ENCODE measurements at regions not wholly inside any gene's neighbourhood (a gene's known extent, or its start where the extent isn't known, plus 50 kb on each side); places are given as distances from the start of the nearest gene placed in this dataset.

- no peak for TF ChIP-seq CTCF (IDR thresholded peaks at IDR 0.05; ENCODE audit: borderline replicate concordance, insufficient read depth, low read depth, low read length)
- H3K4me3 ChIP-seq (ENCODE audit: low read depth, low read length): no peak overlapping the region
These were observed 103.9 kb upstream of the FHL2 start for GRCh38 chr2:105502625-105503334.

- no peak overlapping the region for H3K4me3 ChIP-seq (ENCODE audit: low read depth, low read length)
- no peak for TF ChIP-seq CTCF (IDR thresholded peaks at IDR 0.05; ENCODE audit: borderline replicate concordance, insufficient read depth, low read depth, low read length)
These were observed 99.5 kb upstream of the FHL2 start for GRCh38 chr2:105498281-105498846.

GRCh38 chr2:105497094-105497493 is 98.2 kb upstream of the FHL2 start:
- no peak for TF ChIP-seq CTCF (IDR thresholded peaks at IDR 0.05; ENCODE audit: borderline replicate concordance, insufficient read depth, low read depth, low read length)
- H3K4me3 ChIP-seq (ENCODE audit: low read depth, low read length): no peak overlapping the region

GRCh38 chr2:105496271-105496670 is 97.4 kb upstream of the FHL2 start:
- no peak for TF ChIP-seq CTCF (IDR thresholded peaks at IDR 0.05; ENCODE audit: borderline replicate concordance, insufficient read depth, low read depth, low read length)
- H3K4me3 ChIP-seq (ENCODE audit: low read depth, low read length): no peak overlapping the region

GRCh38 chr2:105494683-105495425 is 96.0 kb upstream of the FHL2 start:
- TF ChIP-seq CTCF (IDR thresholded peaks at IDR 0.05; ENCODE audit: borderline replicate concordance, insufficient read depth, low read depth, low read length): no peak
- H3K4me3 ChIP-seq (ENCODE audit: low read depth, low read length): no peak overlapping the region

- TF ChIP-seq CTCF (IDR thresholded peaks at IDR 0.05; ENCODE audit: borderline replicate concordance, insufficient read depth, low read depth, low read length): no peak
- H3K4me3 ChIP-seq (ENCODE audit: low read depth, low read length): no peak overlapping the region
These were observed 92.1 kb upstream of the FHL2 start for GRCh38 chr2:105490956-105491355.
